Retinal pigment epithelial cell (primary cell): ENCODE measurements at regions not wholly inside any gene's neighbourhood (a gene's known extent, or its start where the extent isn't known, plus 50 kb on each side); places are given as distances from the start of the nearest gene placed in this dataset.

Source experiments
- DNase-seq: peaks from one replicate; pipeline ENCODE4 v3.0.0-alpha.2; 2010; ENCODE audit warnings: low read depth
- H3K4me3 ChIP-seq: 2 replicates; pipeline ENCODE4 v1.5.1; 2011; ENCODE audit warnings: mild to moderate bottlenecking, low read length, control low read depth, moderate library complexity
- TF ChIP-seq, protein P1 (sequence below): conservative IDR thresholded peaks from 2 replicates; pipeline ENCODE4 v1.5.1; 2011; ENCODE audit warnings: low read depth, low read length, control low read depth, inconsistent platforms

DNA sequence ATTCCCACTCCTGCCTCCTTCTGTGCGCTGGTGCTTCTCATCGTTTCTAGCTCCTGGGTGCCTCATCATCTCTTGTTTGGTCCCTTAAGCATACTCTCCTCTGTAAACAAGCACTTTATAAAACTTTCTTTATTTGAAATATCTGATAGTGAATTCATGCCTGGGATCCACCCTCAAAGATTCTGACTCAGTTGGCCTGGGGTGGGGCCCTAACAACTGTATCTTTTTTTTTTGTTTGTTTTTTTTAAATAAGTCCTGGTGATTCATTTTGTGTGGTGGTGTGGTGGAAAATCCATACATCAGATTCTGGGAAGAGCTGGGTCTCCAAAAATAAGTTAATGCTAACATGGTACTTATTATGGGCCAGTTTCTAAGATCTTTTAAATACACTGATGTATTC lies 678.3 kb downstream of the TOX3 start:
- H3K4me3 ChIP-seq = no peak overlapping the region
- TF ChIP-seq, protein P1, sequence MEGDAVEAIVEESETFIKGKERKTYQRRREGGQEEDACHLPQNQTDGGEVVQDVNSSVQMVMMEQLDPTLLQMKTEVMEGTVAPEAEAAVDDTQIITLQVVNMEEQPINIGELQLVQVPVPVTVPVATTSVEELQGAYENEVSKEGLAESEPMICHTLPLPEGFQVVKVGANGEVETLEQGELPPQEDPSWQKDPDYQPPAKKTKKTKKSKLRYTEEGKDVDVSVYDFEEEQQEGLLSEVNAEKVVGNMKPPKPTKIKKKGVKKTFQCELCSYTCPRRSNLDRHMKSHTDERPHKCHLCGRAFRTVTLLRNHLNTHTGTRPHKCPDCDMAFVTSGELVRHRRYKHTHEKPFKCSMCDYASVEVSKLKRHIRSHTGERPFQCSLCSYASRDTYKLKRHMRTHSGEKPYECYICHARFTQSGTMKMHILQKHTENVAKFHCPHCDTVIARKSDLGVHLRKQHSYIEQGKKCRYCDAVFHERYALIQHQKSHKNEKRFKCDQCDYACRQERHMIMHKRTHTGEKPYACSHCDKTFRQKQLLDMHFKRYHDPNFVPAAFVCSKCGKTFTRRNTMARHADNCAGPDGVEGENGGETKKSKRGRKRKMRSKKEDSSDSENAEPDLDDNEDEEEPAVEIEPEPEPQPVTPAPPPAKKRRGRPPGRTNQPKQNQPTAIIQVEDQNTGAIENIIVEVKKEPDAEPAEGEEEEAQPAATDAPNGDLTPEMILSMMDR = no peak
- no peak for DNase-seq

DNA sequence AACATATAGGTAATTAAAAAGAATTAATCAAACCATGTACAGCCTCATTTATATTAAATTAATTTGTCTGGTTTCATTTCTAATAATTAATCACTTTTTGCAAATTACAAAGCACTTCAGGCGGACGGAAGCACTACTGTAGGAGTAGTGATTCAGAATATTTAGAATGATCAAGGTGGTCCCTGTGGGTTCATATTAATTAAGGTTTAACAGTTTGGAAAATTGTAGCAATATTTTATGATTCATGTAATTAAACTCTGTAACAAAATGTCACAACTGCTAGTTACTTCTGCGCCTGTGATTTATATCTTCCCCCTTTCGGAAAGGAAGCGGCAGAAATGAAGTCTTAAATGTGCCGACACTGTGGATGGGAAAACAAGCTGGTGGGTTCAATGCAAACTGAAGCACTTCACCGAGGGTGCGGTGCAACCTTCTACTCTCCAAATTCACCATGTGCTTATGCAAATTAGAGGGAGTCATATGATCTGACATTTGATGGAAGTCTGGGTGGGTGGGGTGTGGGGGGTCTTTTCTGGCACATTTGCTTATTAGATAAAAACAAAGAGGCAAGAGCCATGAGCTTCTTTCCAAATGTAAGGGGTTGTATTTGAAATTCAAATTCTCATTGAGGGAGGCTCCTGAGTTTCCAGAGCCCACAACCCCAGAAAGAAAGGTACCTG lies 679.4 kb downstream of the TOX3 start:
- no peak overlapping the region for H3K4me3 ChIP-seq
- no peak for DNase-seq
- TF ChIP-seq, protein P1 = no peak

DNA sequence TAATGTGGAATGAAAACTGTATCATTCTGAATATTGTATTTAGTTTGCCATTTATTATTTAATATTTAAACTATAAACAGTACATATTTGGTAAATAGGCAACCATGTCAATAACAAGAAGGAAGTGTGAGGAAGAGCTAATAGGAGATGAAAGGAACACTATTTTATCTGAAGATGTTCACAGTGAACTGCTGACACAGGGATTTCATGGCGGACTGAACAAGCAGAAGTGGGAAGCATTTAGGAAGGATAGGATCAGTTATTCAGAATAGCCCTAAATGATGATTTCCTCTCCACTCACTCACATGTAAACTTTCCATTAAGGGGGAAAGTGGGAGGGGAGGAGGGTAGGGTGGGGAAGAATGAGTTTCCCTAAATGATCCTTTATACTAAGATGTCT lies 682.4 kb downstream of the TOX3 start:
- TF ChIP-seq, protein P1 = no peak
- no peak for DNase-seq
- no peak overlapping the region for H3K4me3 ChIP-seq

DNA sequence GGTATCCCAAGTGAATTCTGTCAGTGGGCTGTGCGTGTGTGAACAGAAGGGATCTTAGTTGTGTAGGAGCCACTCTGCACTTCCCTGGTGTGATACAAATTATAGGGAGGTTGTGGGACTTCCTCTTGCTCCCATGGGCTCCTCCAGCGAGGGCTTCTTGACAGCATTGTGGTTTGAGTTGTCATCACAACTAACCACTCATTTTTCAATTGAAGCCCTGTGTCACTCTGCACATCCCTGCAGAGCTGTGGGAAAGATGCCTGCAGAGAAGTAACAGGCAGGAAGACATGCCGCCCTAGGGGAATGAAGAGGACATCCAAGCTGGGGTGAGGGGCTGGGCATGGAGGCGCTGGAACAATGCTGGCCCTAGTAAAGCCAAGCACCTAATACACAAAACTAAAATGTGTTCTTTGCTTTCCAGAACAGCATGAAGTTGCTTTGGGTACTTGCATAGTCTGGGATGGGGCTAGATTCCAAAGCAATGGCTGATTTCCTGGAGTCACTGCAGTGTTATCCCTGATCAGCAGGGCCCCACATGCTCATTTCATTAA lies 692.5 kb downstream of the TOX3 start:
- DNase-seq = no peak

DNA sequence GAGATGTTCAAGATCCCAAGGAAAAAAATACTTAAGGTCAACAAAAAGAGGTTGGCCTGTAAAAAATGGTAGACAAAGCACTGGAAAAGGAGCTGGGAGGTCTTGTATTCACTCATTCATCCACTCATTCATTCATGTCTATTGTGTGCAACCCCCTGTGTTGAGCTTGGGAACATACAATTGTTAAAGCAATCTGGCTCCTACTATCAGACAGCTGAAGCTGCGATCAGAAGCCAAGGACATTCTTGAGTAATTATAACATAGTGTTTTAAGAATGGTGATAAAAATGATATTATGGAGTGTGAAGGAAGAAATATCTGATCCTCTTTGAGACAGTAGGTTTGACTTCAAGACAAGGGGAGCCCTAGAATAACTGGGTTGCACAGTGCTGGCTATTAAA lies 693.4 kb downstream of the TOX3 start:
- TF ChIP-seq, protein P1 = no peak
- DNase-seq = no peak
- H3K4me3 ChIP-seq = no peak overlapping the region

More for the DNA sequence above, 692.5 kb downstream of the TOX3 start:
- TF ChIP-seq, protein P1 = no peak
- no peak overlapping the region for H3K4me3 ChIP-seq

DNA sequence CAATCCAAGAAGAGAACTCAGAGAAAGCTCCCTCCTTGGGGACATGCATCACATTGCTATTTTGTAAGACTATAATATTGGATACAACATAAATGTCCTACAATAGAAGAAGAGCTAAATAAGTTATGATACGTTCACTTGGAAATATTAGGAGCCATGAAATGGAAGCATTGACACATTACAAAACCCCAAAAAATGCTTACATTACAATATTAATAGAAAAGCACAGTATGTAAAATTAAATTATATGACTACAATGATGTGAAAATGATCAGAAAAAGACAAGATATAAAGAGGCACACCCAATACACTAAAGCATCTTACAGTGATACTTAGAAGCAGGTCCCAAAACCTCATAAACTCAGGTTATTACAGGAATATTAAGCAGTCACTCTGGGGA lies 694.1 kb downstream of the TOX3 start:
- TF ChIP-seq, protein P1 = no peak

DNA sequence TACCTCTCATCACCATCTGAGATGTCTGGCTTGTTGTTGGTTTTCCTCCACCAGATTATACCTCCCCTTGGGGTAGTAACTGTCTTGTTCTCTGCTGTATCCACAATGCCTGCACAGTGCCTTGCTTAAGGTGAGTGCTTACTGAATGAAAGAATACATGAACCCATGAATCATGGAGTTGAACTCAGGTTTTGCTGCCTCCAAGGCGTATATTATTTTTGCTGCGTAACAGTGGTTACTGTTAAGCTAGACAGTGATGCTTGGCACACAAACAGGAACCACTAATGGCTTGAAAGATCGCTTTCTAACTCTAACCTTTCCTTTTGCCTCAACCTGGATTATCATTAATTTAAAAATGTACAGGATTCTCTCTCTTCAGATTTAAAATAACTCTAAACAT lies 695.8 kb downstream of the TOX3 start:
- H3K4me3 ChIP-seq = no peak overlapping the region
- DNase-seq = no peak
- TF ChIP-seq, protein P1 = no peak

More for the DNA sequence above, 694.1 kb downstream of the TOX3 start:
- DNase-seq = no peak
- no peak overlapping the region for H3K4me3 ChIP-seq
